Pancreas (tissue), 10 donors: ENCODE measurements at regions not wholly inside any gene's neighbourhood (a gene's known extent, or its start where the extent isn't known, plus 50 kb on each side); places are given as distances from the start of the nearest gene placed in this dataset.

Experiments used
- ATAC-seq, 4 donors: fragments of 200-7000 bp; cut with Tn5 transposase; one replicate each; pipeline versions ENCODE4 v1.8.0 to v1.9.1; 2020; ENCODE audit warnings: mild to moderate bottlenecking in 4 of 4, moderate library complexity in 4 of 4
- DNase-seq, 6 donors: peaks; one replicate each; pipeline ENCODE4 v3.0.0-alpha.2; 2020
- FAIRE-seq: peaks from 2 replicates; lab custom pipeline; 2012; peaks lifted over from hg19 to GRCh38; lab: Jason Lieb, UNC
- H3K27ac ChIP-seq, 4 donors: fragments of 200-600 bp; sonication (generic); 1 replicate in 3 of 4; 2 replicates in 1 of 4; pipeline versions ENCODE4 v1.5.0 to v1.8.0; 2020
- H3K27me3 ChIP-seq, 4 donors: fragments of 200-600 bp; one replicate each; pipeline ENCODE4 v1.8.0; 2021
- H3K36me3 ChIP-seq, 3 donors: fragments of 200-600 bp; sonication (generic) in 1 of 3; one replicate each; pipeline versions ENCODE4 v1.5.0 to v1.8.0; 2020 to 2021
- H3K4me1 ChIP-seq, 3 donors: fragments of 200-600 bp; one replicate each; pipeline ENCODE4 v1.8.0; 2021
- H3K4me3 ChIP-seq, 4 donors: fragments of 200-600 bp; sonication (generic) in 2 of 4; one replicate each; pipeline versions ENCODE4 v1.5.0 to v1.8.0; 2020 to 2021
- H3K9me3 ChIP-seq, 4 donors: fragments of 200-600 bp; one replicate each; pipeline ENCODE4 v1.8.0; 2021
- whole genome bisulfite sequencing, 2 donors: extraction: QIAGEN DNeasy Blood & Tissue Kit; methylation state at CpG; one replicate each; pipeline ENCODE4 v1.1.7; 2013; 5-methylcytosine and 5-hydroxymethylcytosine counted together
- intact Hi-C, 3 donors: fragments of 100-400 bp; cut with DNase I; formaldehyde crosslinking; loops; one replicate each; pipeline versions ENCODE4 v1.11.1 to v1.14.2; 2022
- TF ChIP-seq, protein P1 (sequence below), 4 donors: fragments of 200-600 bp; sonication (generic) in 3 of 4; IDR thresholded peaks; one replicate each; pipeline versions ENCODE4 v1.5.0 to v1.8.0; 2021; ENCODE audit warnings: antibody characterized with exemption in 4 of 4
- donor health status: healthy with polysubstance abuse.
- donor health status: DM: no; HTN: no; CAD: no; lungs with moderate emphysema.
- donor health status: DM: no; HTN: no; CAD: no.
- donor health status: control.
- donor health status: control.
- donor health status: Bipolar disorder and iron deficiency.
- donor health status: DM: yes; HTN: yes; CAD: no.
- donor health status: DM: no; HTN: no; CAD: no.
- donor health status: DM: no; HTN: no; CAD: no.
- donor health status: DM: yes; HTN: yes; CAD: no.

DNA sequence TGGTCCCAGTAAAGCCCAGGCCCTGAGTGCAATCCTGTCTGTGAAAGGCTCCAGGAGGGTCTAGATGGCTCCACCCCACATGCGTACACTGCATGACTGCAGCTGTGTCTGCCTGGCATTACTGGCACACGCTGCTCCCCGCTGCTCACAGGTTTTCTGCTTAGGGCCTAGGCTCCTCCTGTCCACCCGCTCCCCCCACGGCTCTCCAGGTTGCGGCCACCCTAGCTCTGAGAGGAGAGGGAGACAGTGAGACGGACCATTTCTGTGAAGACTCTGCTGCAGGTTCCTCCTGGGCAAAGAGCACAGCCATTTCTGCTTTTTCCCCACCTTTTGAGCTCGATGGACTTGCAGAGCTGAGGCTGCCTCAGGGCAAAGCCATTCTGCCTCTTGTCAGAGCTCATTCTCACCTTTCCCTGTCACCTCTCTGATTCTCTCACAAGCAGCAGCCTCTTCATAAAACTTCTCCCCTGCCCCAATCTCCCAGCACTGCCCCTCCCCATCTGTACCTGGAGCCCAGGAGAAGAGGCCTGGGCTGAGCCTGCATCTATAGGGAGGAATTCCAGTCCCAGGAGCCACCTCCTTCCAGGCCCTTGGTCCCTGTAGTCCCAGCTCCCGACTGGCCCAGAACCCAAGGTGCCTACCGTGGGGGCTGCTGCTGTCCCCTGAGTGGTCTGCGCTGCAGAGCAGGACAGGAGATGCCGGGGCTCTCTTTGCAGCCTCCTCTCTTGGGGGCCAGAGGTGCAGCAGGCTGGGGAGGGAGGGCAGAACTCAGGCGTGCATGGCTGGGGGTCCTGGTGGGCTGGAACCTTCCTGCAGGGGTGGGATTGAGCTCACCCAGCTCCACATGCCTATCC is 433.7 kb upstream of the B3GAT1 start:
- Histone ChIP-seq H3K9me3 (no peaks in the 10 kb centered on the region), H3K27ac (no peak overlapping the region), H3K27me3 (peaks cover 0 to 9% (median 0%) of the 10 kb centered on the region in 4 donors), H3K36me3 (no peaks in the 10 kb centered on the region), H3K4me3 (no peak overlapping the region), H3K4me1 (no peaks in the 10 kb centered on the region)
- DNase-seq (no peak), FAIRE-seq (no peak), ATAC-seq (no peak)
- 62 to 76% methylated on average over 12 to 13 of the region's 13 CpGs for WGBS, 2 donors
- TF ChIP-seq, protein P1, sequence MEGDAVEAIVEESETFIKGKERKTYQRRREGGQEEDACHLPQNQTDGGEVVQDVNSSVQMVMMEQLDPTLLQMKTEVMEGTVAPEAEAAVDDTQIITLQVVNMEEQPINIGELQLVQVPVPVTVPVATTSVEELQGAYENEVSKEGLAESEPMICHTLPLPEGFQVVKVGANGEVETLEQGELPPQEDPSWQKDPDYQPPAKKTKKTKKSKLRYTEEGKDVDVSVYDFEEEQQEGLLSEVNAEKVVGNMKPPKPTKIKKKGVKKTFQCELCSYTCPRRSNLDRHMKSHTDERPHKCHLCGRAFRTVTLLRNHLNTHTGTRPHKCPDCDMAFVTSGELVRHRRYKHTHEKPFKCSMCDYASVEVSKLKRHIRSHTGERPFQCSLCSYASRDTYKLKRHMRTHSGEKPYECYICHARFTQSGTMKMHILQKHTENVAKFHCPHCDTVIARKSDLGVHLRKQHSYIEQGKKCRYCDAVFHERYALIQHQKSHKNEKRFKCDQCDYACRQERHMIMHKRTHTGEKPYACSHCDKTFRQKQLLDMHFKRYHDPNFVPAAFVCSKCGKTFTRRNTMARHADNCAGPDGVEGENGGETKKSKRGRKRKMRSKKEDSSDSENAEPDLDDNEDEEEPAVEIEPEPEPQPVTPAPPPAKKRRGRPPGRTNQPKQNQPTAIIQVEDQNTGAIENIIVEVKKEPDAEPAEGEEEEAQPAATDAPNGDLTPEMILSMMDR (IDR thresholded peaks at IDR 0.05), result no peak
- intact Hi-C loops, result no loop called here

DNA sequence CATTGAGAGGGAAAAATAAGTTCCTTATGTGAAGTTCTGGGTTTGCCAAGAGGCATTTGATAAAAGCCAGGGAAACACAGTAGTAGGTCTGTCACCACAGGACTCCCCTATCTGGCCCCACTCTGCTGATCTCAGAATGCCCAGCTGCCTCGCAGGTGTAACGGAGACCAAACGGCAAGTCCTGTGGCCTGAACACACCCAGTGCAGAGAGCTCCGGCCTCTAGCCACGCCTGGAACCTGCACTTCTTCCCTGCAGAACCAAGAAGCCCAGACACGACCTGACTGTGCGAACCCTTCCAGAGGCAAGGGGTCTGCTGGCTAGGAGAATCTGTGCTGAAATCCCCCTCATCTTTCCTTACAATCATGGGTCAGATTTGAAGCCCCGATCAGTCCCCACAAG is 432.8 kb upstream of the B3GAT1 start:
- H3K4me3 ChIP-seq, result no peak overlapping the region
- TF ChIP-seq, protein P1 (IDR thresholded peaks at IDR 0.05), result no peak
- H3K27ac ChIP-seq, result no peak overlapping the region
- WGBS, 2 donors, result 56 to 58% methylated on average over 8 of the region's 8 CpGs
- H3K27me3 ChIP-seq, result peaks cover 0 to 11% (median 0%) of the 10 kb centered on the region in 4 donors
- H3K4me1 ChIP-seq, result no peaks in the 10 kb centered on the region
- FAIRE-seq (no peak), DNase-seq (no peak), ATAC-seq (no peak)
- intact Hi-C loops, result no loop called here
- H3K36me3 ChIP-seq, result no peaks in the 10 kb centered on the region
- H3K9me3 ChIP-seq, result no peaks in the 10 kb centered on the region

GRCh38 chr11:134843735-134844134 is 431.7 kb upstream of the B3GAT1 start:
- TF ChIP-seq, protein P1 (IDR thresholded peaks at IDR 0.05), result no peak
- ATAC-seq (no peak), DNase-seq (no peak), FAIRE-seq (no peak)
- Histone ChIP-seq H3K9me3 (no peaks in the 10 kb centered on the region), H3K27me3 (peaks cover 0 to 11% (median 0%) of the 10 kb centered on the region in 4 donors), H3K36me3 (no peaks in the 10 kb centered on the region), H3K27ac (no peak overlapping the region), H3K4me1 (no peaks in the 10 kb centered on the region), H3K4me3 (no peak overlapping the region)
- WGBS, 2 donors, result 60 to 70% methylated on average over 9 of the region's 9 CpGs
- intact Hi-C loops, result no loop called here

GRCh38 chr11:134843020-134843419 is 431.0 kb upstream of the B3GAT1 start:
- FAIRE-seq, result no peak

More at GRCh38 chr11:134843020-134843419, 431.0 kb upstream of the B3GAT1 start:
- no peaks in the 10 kb centered on the region for H3K4me1 ChIP-seq
- no peaks in the 10 kb centered on the region for H3K36me3 ChIP-seq
- WGBS, 2 donors, result 56 to 68% methylated on average over 8 of the region's 8 CpGs
- intact Hi-C loops, result no loop called here
- ATAC-seq (no peak), DNase-seq (no peak)
- H3K4me3 ChIP-seq, result no peak overlapping the region
- H3K9me3 ChIP-seq, result no peaks in the 10 kb centered on the region
- TF ChIP-seq, protein P1 (IDR thresholded peaks at IDR 0.05), result no peak
- no peak overlapping the region for H3K27ac ChIP-seq
- H3K27me3 ChIP-seq, result peaks cover 0 to 11% (median 0%) of the 10 kb centered on the region in 4 donors
